Lower lobe of right lung (tissue), 2 donors: ENCODE measurements at regions not wholly inside any gene's neighbourhood (a gene's known extent, or its start where the extent isn't known, plus 50 kb on each side); places are given as distances from the start of the nearest gene placed in this dataset.

Experiments used
- ATAC-seq, 2 donors: fragments of 200-7000 bp; cut with Tn5 transposase; one replicate each; pipeline ENCODE4 v1.9.1; 2020 to 2022; ENCODE audit warnings: mild to moderate bottlenecking in 2 of 2, moderate library complexity in 2 of 2
- DNase-seq: peaks from one replicate; pipeline ENCODE4 v3.0.0-alpha.2; 2020
- H3K27ac ChIP-seq: fragments of 200-600 bp; one replicate; pipeline ENCODE4 v1.8.0; 2022
- H3K27me3 ChIP-seq: fragments of 200-600 bp; one replicate; pipeline ENCODE4 v1.8.0; 2022; ENCODE audit warnings: low read depth
- H3K36me3 ChIP-seq: fragments of 200-600 bp; one replicate; pipeline ENCODE4 v1.8.0; 2022; ENCODE audit warnings: mild to moderate bottlenecking
- H3K4me1 ChIP-seq: fragments of 200-600 bp; one replicate; pipeline ENCODE4 v1.8.0; 2022
- H3K4me3 ChIP-seq: fragments of 200-600 bp; one replicate; pipeline ENCODE4 v1.8.0; 2022; ENCODE audit warnings: mild to moderate bottlenecking
- H3K9me3 ChIP-seq: fragments of 200-600 bp; one replicate; pipeline ENCODE4 v1.8.0; 2022
- CTCF ChIP-seq: fragments of 200-600 bp; IDR thresholded peaks from one replicate; pipeline ENCODE4 v1.8.0; 2022; ENCODE audit warnings: antibody characterized with exemption, mild to moderate bottlenecking
- intact Hi-C: fragments of 100-400 bp; cut with DNase I; formaldehyde crosslinking; loops from one replicate; pipeline ENCODE4 v1.11.0; 2022
- donor health status: DM: no; HTN: yes; CAD: no; lungs with severe emphysema.

GRCh38 chr9:115300874-115301273 is 182.9 kb upstream of the TNC start:
- Histone ChIP-seq H3K27ac (no peak overlapping the region), H3K4me3 (no peak overlapping the region), H3K4me1 (no peaks in the 10 kb centered on the region), H3K36me3 (no peaks in the 10 kb centered on the region), H3K27me3 (no peaks in the 10 kb centered on the region), H3K9me3 (no peaks in the 10 kb centered on the region)
- intact Hi-C loops, result no loop called here
- ATAC-seq (no peak), DNase-seq (no peak)
- no peak for TF ChIP-seq CTCF

GRCh38 chr9:115301581-115301980 is 183.6 kb upstream of the TNC start:
- TF ChIP-seq CTCF, result no peak
- intact Hi-C loops, result no loop called here
- no peaks in the 10 kb centered on the region for H3K4me1 ChIP-seq
- DNase-seq, result no peak
- H3K36me3 ChIP-seq, result no peaks in the 10 kb centered on the region
- no peak for ATAC-seq
- H3K27ac ChIP-seq, result no peak overlapping the region
- H3K4me3 ChIP-seq, result no peak overlapping the region
- no peaks in the 10 kb centered on the region for H3K27me3 ChIP-seq
- H3K9me3 ChIP-seq, result no peaks in the 10 kb centered on the region

GRCh38 chr9:115305543-115305942 is 187.6 kb upstream of the TNC start:
- no peak for DNase-seq
- H3K27me3 ChIP-seq, result no peaks in the 10 kb centered on the region
- ATAC-seq, result no peak
- intact Hi-C loops, result no loop called here
- no peaks in the 10 kb centered on the region for H3K4me1 ChIP-seq
- H3K27ac ChIP-seq, result no peak overlapping the region
- H3K9me3 ChIP-seq, result no peaks in the 10 kb centered on the region
- H3K4me3 ChIP-seq, result no peak overlapping the region
- TF ChIP-seq CTCF, result no peak
- H3K36me3 ChIP-seq, result no peaks in the 10 kb centered on the region

GRCh38 chr9:115306865-115307264 is 188.9 kb upstream of the TNC start:
- intact Hi-C loops, result no loop called here
- no peak overlapping the region for H3K27ac ChIP-seq
- H3K4me1 ChIP-seq, result no peaks in the 10 kb centered on the region
- ATAC-seq (no peak), DNase-seq (no peak)
- no peaks in the 10 kb centered on the region for H3K27me3 ChIP-seq
- H3K36me3 ChIP-seq, result no peaks in the 10 kb centered on the region
- H3K4me3 ChIP-seq, result no peak overlapping the region
- H3K9me3 ChIP-seq, result no peaks in the 10 kb centered on the region
- TF ChIP-seq CTCF, result no peak

GRCh38 chr9:115313545-115313944 is 195.6 kb upstream of the TNC start:
- Histone ChIP-seq H3K9me3 (no peaks in the 10 kb centered on the region), H3K4me3 (no peak overlapping the region), H3K36me3 (no peaks in the 10 kb centered on the region), H3K27me3 (no peaks in the 10 kb centered on the region), H3K4me1 (no peaks in the 10 kb centered on the region), H3K27ac (no peak overlapping the region)
- ATAC-seq, result no peak
- DNase-seq, result no peak
- no peak for TF ChIP-seq CTCF
- intact Hi-C loops, result no loop called here

GRCh38 chr9:115326461-115326860 is 208.5 kb upstream of the TNC start:
- intact Hi-C loops, result no loop called here
- no peak overlapping the region for H3K27ac ChIP-seq
- no peaks in the 10 kb centered on the region for H3K9me3 ChIP-seq
- H3K4me3 ChIP-seq, result no peak overlapping the region
- TF ChIP-seq CTCF, result no peak
- H3K27me3 ChIP-seq, result no peaks in the 10 kb centered on the region
- no peaks in the 10 kb centered on the region for H3K4me1 ChIP-seq
- ATAC-seq, result no peak
- DNase-seq, result no peak
- no peaks in the 10 kb centered on the region for H3K36me3 ChIP-seq
